ENCODE measurements at regions not wholly inside any gene's neighbourhood (a gene's known extent, or its start where the extent isn't known, plus 50 kb on each side); places are given as distances from the start of the nearest gene placed in this dataset.

DNA sequence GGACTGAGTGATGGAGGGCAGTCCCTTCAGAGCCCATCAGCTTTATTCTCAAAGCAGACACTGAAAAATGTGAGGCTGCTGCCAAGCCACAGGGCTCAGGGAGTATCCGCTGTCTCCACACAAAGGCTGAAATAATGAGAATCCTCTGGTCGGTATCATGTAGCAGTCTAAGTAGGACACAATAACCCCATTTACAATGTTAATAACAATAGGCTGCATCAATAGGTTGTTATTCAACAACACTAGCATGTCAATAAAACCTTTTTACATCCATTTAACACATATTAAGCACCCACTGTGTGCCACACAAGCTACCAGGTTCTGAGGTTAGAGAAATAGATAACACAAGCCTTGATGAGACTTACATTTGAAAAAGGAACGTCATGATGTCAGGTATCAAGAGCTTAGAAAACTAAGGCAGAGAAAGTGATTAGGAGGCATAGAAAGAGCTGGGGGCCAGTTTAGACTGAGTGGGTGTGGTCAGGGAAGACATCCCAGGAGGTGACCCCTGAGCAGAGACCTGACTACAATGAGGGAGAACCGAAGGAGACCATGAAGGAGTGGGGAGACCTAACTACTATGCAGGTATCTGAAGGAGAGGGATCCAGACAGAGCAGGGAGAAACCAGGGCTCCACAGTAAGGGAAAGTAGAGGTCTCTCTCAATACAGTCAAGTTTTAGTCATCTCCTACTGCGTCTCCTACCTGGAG is 140.1 kb upstream of the GRIA1 start:
- Histone ChIP-seq H3K27ac (no peak overlapping the region), H3K9me3 (no peaks in the 10 kb centered on the region), H3K27me3 (ENCODE audit: low read depth) (no peaks in the 10 kb centered on the region), H3K36me3 (no peaks in the 10 kb centered on the region), H3K4me1 (no peaks in the 10 kb centered on the region), H3K4me3 (no peak overlapping the region)
- ATAC-seq (no peak), DNase-seq (no peak)
- intact Hi-C loops (cut with DNase I): no loop called here
- TF ChIP-seq, protein P1, sequence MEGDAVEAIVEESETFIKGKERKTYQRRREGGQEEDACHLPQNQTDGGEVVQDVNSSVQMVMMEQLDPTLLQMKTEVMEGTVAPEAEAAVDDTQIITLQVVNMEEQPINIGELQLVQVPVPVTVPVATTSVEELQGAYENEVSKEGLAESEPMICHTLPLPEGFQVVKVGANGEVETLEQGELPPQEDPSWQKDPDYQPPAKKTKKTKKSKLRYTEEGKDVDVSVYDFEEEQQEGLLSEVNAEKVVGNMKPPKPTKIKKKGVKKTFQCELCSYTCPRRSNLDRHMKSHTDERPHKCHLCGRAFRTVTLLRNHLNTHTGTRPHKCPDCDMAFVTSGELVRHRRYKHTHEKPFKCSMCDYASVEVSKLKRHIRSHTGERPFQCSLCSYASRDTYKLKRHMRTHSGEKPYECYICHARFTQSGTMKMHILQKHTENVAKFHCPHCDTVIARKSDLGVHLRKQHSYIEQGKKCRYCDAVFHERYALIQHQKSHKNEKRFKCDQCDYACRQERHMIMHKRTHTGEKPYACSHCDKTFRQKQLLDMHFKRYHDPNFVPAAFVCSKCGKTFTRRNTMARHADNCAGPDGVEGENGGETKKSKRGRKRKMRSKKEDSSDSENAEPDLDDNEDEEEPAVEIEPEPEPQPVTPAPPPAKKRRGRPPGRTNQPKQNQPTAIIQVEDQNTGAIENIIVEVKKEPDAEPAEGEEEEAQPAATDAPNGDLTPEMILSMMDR (IDR thresholded peaks at IDR 0.05): no peak

DNA sequence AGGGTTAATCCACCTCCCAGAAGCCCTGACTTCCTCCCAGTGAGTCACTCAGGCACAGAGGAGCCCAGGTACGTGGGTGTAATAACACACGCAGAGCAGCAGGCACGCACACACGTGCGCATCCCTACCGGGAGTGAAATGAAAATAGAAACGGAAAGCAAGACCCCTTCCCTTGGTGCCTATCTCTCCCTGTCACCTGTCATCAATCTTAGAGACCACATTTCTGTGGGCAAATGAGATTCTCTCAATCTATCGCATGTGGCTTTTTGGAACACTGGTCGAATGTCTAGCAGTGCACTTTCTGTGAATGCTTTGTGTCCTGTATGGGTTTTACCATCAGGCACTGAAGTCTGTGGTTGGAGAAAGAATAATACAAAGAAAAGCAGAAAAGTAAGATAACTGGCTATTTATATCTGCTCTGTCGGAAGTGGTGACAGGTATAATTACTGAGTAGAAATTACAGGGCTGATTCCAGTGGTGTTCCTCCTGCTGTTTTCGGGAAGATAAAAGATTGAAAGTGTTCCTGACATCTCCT is 137.7 kb upstream of the GRIA1 start:
- no peak for ATAC-seq
- Histone ChIP-seq H3K4me1 (no peaks in the 10 kb centered on the region), H3K27me3 (ENCODE audit: low read depth) (no peaks in the 10 kb centered on the region), H3K9me3 (no peaks in the 10 kb centered on the region), H3K36me3 (no peaks in the 10 kb centered on the region), H3K27ac (no peak overlapping the region), H3K4me3 (no peak overlapping the region)
- TF ChIP-seq, protein P1 (IDR thresholded peaks at IDR 0.05): no peak
- no peak for DNase-seq
- intact Hi-C loops (cut with DNase I): no loop called here

DNA sequence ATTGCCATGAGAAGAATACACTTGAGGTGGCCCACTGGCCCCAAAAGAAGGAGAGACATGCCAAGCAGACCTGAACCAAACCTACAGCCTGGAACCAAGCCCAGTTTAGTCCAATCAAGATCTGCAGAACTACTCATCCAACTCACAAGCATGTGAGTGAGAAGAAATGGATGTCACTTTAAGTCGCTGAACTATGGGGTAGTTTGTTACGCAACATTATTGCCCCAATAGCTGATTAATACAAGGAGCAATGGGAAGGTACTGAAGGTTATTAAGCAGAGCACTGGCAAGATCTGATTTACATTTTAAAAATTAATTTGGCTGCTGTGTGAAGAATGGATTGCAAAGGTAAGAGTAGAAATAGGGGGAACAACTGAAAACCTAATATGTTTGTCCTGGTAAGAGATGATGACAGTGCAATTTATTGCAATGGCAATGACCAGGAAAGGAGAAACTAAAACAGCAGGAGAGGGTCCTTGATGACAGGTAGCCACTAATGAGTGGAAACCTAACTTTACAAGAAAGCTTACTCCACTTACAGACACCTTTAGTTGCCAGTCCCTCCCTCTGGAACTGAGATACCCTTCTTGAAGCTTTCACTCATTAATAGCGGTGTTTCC is 132.9 kb upstream of the GRIA1 start:
- ATAC-seq: no peak
- TF ChIP-seq, protein P1 (IDR thresholded peaks at IDR 0.05): no peak
- no peak overlapping the region for H3K27ac ChIP-seq
- intact Hi-C loops (cut with DNase I): no loop called here
- DNase-seq: no peak
- no peaks in the 10 kb centered on the region for H3K4me1 ChIP-seq
- no peaks in the 10 kb centered on the region for H3K27me3 ChIP-seq (ENCODE audit: low read depth)
- H3K4me3 ChIP-seq: no peak overlapping the region
- H3K36me3 ChIP-seq: no peaks in the 10 kb centered on the region
- H3K9me3 ChIP-seq: no peaks in the 10 kb centered on the region

DNA sequence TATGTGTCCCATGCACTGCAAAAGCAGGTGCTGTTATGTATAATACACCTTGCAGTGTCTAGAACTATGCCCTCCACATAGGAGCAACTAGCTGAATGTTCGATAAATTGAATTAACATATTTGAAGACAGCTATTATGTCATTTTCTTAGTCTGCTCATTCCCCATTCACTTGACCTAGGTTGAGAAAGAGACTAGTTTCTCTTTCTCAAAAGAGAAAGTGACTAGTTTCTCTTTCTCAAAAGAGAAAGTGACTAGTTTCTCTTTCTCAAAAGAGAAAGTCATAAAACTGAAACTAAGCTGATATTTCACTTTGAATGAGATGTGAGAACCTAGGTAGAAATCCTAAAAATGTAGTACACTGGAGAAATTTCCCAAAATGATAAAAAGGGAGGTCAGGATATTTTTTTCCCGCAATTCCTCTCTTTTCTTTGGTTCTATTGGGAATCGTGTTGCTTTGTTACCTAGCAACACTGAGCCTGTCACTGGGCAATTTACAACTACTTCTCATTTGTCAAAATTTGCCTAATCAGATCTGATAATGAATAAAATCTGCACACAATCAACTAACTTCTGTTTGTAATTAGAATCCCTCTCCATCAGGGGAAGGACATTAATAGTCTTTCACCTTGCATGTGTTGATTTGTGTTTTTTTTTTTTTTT is 132.0 kb upstream of the GRIA1 start:
- H3K9me3 ChIP-seq: no peaks in the 10 kb centered on the region
- intact Hi-C loops (cut with DNase I): no loop called here
- no peaks in the 10 kb centered on the region for H3K36me3 ChIP-seq
- no peaks in the 10 kb centered on the region for H3K27me3 ChIP-seq (ENCODE audit: low read depth)
- H3K4me3 ChIP-seq: no peak overlapping the region
- ATAC-seq: no peak
- TF ChIP-seq, protein P1 (IDR thresholded peaks at IDR 0.05): no peak
- no peaks in the 10 kb centered on the region for H3K4me1 ChIP-seq
- H3K27ac ChIP-seq: no peak overlapping the region
- no peak for DNase-seq

DNA sequence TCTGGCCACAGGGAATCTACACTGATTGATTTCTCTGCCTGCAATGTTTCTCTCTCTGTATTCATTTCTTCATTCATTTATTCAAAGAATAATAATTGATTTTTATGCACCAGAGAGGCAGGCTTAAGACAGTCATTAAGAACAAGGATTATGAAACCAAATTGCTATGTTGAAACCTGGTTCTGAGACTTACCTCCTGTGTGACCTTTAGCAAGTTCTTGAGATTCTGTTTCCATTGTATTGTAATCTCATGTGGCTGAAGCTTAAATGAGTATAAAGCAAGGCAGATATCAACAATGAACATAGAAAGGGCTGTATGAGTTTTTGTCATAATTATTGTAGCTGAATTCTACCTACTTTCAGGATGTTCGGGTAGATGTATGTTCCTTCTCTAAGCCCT is 129.6 kb upstream of the GRIA1 start:
- no peak overlapping the region for H3K4me3 ChIP-seq
- intact Hi-C loops (cut with DNase I): no loop called here

More for the DNA sequence above, 129.6 kb upstream of the GRIA1 start:
- no peak overlapping the region for H3K27ac ChIP-seq
- H3K27me3 ChIP-seq (ENCODE audit: low read depth): no peaks in the 10 kb centered on the region
- no peaks in the 10 kb centered on the region for H3K9me3 ChIP-seq
- no peaks in the 10 kb centered on the region for H3K36me3 ChIP-seq
- DNase-seq (no peak), ATAC-seq (no peak)
- H3K4me1 ChIP-seq: no peaks in the 10 kb centered on the region
- TF ChIP-seq, protein P1 (IDR thresholded peaks at IDR 0.05): no peak

Measured in lower lobe of right lung (tissue), 2 donors.